HL-60/S4 (cell line): ENCODE measurements at regions not wholly inside any gene's neighbourhood (a gene's known extent, or its start where the extent isn't known, plus 50 kb on each side); places are given as distances from the start of the nearest gene placed in this dataset.

Experiments used
- in situ Hi-C: fragments of 300-500 bp; cut with MboI; formaldehyde crosslinking; loops from 2 replicates; pipeline ENCODE4 v1.14.3; 2022; ENCODE audit warnings: low sequenced_read_pairs

DNA sequence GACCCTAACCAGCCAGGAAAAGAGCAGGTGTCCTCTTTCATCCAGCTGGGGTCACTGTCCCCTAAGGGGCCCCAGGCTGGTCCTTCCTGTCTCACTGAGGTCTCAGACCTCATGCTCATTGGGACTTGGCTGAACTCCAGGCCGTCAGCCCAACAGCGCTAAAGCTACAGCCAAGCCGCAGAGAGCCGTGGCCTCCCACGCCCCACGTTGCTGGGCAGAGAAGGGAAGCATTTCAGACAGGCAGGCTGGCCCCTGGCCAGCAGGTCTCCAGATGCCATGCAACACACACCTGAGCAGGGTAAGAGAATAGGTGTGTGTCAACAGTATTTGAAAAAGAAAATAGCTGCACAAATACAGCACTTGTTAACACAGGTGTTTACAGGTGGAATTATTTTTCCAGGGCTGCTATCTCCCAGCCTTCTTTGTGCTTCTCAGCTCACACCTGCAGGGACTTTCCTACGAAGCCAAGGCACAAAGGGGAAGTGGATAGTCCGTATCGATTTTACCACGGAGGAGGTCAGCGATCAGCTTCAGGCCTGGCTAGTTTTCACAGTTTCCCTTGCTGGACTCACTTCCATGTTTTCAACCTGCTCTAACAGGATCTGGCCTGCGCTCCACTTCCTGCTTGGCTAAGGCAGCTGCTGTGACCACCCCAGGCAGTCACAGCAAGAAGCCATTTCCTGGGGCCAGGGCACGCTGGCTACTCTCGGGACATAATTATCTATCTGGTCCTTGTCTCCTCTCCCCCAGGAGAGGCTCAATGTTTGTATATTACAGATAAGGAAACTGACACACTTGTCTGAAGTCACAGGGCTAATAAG lies 156.1 kb upstream of the ID2 start:
- in situ Hi-C loops = loop anchor here (25.0 kb wide), 1 partner anchor 213 kb away; no protein-coding TSS in a partner anchor

GRCh38 chr2:8526403-8526696 lies 155.5 kb upstream of the ID2 start:
- in situ Hi-C loops = loop anchor here (25.0 kb wide), 1 partner anchor 214 kb away; no protein-coding TSS in a partner anchor

- in situ Hi-C loops = loop anchor here (25.0 kb wide), 1 partner anchor 215 kb away; no protein-coding TSS in a partner anchor
These were observed 154.8 kb upstream of the ID2 start for GRCh38 chr2:8527031-8527430.

DNA sequence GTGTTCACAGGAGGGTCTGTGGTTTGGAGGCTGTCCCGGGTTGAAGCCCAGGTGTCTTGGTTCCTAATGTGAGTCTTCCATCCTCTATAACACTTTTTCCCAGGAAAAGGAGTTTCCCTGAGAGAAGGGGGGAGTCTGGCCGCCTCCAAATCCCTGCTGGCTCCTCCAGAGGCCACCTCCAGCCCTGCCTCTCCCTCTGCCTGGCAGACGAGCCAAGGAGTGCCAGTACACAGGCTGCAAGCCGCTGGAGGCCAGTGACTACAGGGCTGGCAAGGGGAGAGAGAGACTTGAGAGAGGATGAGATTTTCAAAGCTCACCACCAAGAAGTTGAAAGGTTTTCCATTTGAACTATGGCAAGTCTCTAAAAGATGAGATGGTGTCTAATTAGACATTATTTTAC lies 154.2 kb upstream of the ID2 start:
- in situ Hi-C loops = loop anchor here (25.0 kb wide), 1 partner anchor 215 kb away; no protein-coding TSS in a partner anchor

GRCh38 chr2:8528863-8529262 lies 153.0 kb upstream of the ID2 start:
- in situ Hi-C loops = loop anchor here (25.0 kb wide), 1 partner anchor 217 kb away; no protein-coding TSS in a partner anchor

- in situ Hi-C loops = loop anchor here (10.0 to 25.0 kb wide), 2 partner anchors 155 to 217 kb away; partner anchors contain the start of gene ID2
These were observed 152.1 kb upstream of the ID2 start for GRCh38 chr2:8529706-8530277.

DNA sequence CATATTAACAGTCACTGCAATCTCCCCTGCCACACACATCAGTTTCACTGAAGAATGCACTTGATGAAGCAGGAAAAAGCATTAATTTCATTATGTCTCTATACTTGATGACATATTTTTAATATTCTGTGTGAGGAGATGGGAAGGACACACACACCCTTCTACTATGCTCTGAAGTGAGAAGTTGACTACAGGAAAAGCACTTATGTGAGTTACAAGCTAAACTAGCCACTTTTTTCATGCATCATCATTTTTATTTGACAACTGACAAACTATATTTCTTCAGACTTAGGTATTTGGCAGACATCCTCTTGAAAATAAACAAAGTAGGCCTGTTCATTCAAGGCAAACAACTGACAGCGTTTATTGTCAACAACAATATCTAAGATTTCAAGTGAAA lies 150.4 kb upstream of the ID2 start:
- in situ Hi-C loops = loop anchor here (10.0 to 25.0 kb wide), 2 partner anchors 153 to 219 kb away; partner anchors contain the start of gene ID2

- in situ Hi-C loops = loop anchor here (10.0 to 25.0 kb wide), 2 partner anchors 152 to 220 kb away; partner anchors contain the start of gene ID2
These were observed 149.4 kb upstream of the ID2 start for GRCh38 chr2:8532438-8532837.

GRCh38 chr2:8533923-8534322 lies 147.9 kb upstream of the ID2 start:
- in situ Hi-C loops = loop anchor here (10.0 to 25.0 kb wide), 2 partner anchors 151 to 222 kb away; partner anchors contain the start of gene ID2

- in situ Hi-C loops = loop anchor here (10.0 to 25.0 kb wide), 2 partner anchors 150 to 222 kb away; partner anchors contain the start of gene ID2
These were observed 147.5 kb upstream of the ID2 start for GRCh38 chr2:8534386-8534728.

GRCh38 chr2:8534729-8535468 lies 147.0 kb upstream of the ID2 start:
- in situ Hi-C loops = loop anchor here (10.0 to 25.0 kb wide), 2 partner anchors 150 to 223 kb away; partner anchors contain the start of gene ID2

DNA sequence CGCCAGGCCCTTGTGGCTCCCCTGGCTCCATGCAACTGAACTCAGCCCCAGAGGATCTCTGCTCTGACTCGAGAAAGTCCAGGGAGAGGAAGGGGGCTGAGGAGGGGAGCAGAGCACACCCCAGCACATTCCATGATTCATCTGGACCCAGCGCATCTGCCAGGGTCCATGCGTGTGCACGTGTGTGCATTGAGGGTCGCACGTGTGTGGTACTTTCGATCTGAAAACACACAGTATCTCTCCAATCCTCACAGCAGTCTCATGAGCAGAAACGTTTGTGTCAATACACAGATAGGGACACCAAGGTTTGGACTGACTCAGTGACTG lies 146.4 kb upstream of the ID2 start:
- in situ Hi-C loops = loop anchor here (10.0 to 25.0 kb wide), 2 partner anchors 149 to 223 kb away; partner anchors contain the start of gene ID2

DNA sequence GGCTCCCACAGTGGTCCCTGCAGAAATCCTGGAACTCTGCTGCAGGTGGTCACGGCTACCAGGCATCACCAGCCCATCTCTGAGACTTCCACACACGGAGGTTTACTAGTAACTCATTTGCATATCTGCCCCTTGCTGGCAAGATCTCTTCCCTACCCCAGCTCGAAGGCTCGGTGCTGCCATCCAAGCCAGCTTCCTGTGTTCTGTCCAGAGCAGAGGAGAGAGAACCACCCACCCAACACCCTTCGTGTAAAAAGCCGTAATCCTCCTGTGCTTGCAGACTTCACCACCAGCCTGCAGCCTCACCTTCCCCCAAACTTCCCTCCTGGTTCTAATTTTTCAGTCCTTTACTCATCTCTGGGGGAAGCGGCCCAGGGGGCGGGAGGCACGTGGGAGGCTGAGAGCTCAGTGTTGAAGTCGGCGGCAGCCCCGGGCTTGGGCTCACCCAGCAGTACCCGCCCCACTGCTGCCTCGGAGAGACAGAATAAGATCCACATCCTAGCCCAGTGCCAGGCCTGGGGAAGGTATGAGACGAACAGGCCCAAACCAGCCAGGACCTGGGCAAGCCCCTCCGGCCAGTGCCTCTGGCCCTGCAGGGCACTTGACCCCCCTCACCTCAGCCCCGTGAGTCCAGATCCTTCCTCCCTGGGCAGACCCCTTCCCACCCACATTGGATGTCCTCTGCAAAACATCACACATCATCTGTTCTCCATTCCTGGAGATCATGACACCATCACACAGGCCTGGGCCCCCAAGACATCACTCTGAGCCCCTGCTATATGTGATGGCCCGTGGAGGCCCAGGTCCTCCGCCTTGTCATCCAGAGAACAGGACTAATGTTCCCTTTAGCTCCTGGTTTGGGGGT lies 145.8 kb upstream of the ID2 start:
- in situ Hi-C loops = loop anchor here (10.0 to 25.0 kb wide), 2 partner anchors 149 to 224 kb away; partner anchors contain the start of gene ID2

- in situ Hi-C loops = loop anchor here (10.0 to 25.0 kb wide), 2 partner anchors 148 to 225 kb away; partner anchors contain the start of gene ID2
These were observed 144.9 kb upstream of the ID2 start for GRCh38 chr2:8536686-8537561.

DNA sequence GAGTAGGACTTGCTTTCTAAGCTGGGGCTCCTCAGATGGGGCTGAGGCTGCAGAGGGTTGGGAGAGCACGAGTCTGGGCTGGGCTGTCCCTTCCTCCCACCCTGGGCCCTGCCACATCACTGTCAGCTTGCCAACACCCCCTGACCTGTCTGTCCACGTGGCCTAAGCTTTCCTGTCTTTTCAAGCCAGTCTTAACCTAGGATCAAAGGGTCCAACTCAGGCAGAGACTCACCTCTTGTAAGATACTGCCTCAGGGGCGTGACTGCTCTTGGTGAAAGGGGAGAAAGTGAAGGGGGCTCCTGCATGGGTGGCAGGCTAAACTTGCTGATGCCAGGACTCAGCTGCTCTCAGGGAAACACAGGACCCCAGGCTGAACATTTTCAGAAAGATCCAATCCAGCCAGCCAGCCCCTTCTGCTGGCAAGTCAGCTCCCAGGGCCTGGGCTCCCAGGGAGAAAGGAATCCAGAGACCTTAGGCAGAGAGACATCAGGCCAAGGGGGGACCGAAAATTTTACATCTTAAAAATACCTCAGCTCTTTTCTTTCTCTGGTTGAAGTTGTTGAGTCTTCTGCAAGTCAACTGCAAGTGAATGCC lies 144.2 kb upstream of the ID2 start:
- in situ Hi-C loops = loop anchor here (10.0 to 25.0 kb wide), 2 partner anchors 147 to 225 kb away; partner anchors contain the start of gene ID2

GRCh38 chr2:8538531-8538930 lies 143.3 kb upstream of the ID2 start:
- in situ Hi-C loops = loop anchor here (10.0 to 25.0 kb wide), 2 partner anchors 146 to 226 kb away; partner anchors contain the start of gene ID2

DNA sequence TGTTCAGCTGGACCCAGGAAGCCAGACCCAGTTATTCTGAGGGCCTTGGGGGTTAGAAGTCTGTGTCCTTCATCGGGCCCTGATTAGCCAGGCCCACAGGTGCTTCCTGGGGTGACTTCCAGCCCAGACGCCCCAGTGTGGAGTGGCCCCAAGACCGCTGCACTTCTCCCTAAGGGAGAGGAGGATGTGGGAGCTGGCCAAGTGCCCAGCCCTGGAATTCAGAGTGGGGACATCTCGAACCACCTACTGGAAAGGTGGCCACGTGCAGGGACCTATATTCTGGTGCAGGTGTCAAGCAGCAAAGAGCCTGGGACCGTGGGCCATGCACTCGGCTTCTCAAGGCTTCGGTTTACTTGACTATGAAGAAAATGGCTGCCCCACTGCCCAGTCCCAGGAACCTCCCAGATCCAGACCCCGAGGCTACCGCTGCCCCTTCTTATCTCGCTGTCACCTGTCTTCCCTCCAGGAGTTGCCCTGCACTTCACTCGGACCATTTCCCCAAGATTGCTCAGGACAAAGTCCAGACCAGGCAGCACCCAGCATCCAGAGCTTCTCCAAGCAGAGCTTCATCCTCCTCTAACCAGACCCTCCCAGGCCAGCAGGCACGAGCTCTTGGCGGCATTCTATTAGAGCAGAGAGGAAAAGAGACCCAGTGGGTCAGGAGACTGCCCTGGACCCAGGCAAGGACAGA lies 142.8 kb upstream of the ID2 start:
- in situ Hi-C loops = loop anchor here (10.0 to 25.0 kb wide), 2 partner anchors 146 to 227 kb away; partner anchors contain the start of gene ID2
